NCI-H774 (cell line): ENCODE measurements at regions not wholly inside any gene's neighbourhood (a gene's known extent, or its start where the extent isn't known, plus 50 kb on each side); places are given as distances from the start of the nearest gene placed in this dataset.

ENCODE experiments used
- DNase-seq: peaks from one replicate; lab custom pipeline; 2025; lab: John Stamatoyannopoulos, UW

DNA sequence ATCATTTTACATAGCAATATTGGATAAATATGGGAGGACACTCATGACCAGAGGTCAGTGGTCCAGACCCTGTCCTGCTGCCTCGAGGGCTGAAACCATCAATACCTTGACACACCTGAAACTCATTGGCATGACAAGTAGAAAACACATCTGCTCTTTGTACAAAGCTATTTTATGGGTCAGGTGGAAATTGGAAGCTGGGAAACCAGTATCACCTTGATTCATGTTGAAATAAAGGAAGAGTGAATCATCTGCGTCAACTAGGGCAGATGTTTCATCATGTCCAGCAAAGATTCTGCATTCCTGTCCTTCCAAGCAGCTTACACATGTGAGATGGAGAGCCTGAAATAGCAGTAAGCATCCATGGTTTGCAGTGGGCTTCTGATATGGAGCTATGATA, 80.0 kb upstream of the ERBB4 start:
- no peak for DNase-seq

GRCh38 chr2:212610872-212611425, 72.3 kb upstream of the ERBB4 start:
- DNase-seq, result no peak

GRCh38 chr2:212609479-212609878, 70.9 kb upstream of the ERBB4 start:
- DNase-seq, result no peak

- no peak for DNase-seq
These were observed 68.5 kb upstream of the ERBB4 start for GRCh38 chr2:212607080-212607479.

DNA sequence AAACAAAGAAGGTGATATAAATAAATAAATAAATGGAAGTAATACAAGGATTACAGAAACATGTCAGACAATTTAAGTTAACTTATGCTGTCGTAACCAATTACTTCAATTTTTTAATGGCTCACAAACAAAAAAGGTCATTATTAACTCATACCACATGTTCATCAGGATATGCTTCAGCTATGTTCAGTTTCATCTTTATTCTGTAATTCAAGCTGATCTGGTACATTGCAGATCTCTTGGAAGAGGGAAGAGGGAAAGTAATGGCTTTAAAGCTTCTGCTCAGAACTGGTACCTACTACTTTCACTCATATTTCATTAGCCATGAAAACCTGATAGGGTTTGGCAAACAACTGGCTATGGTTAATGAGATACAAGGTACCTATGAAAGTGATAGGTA, 67.6 kb upstream of the ERBB4 start:
- no peak for DNase-seq

DNA sequence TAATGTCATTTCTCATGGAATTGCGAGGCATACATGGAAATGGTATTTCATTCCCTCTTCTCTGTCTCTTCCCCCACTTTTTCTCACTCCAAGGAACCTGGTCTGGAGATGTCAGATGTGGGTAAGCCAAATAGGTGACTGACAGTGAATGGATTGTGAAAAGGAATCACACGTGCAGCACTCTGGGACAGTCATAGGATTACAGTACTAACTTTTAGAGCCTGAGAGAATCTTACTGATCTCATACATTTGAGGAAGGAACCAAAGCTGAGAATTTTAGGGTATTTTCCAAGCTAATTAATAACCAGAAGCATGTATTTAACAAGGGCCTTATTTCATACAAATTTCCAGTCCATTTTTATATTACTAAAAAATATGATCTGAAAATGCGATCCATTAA, 58.1 kb upstream of the ERBB4 start:
- DNase-seq, result no peak

GRCh38 chr2:212596276-212596675, 57.7 kb upstream of the ERBB4 start:
- DNase-seq, result no peak

- DNase-seq, result no peak
These were observed 56.5 kb upstream of the ERBB4 start for GRCh38 chr2:212595036-212595654.

- no peak for DNase-seq
These were observed 54.1 kb upstream of the ERBB4 start for GRCh38 chr2:212592695-212593094.
